H9 (cell line): ENCODE measurements at regions not wholly inside any gene's neighbourhood (a gene's known extent, or its start where the extent isn't known, plus 50 kb on each side); places are given as distances from the start of the nearest gene placed in this dataset.

Source experiments
- DNase-seq: peaks from one replicate; pipeline ENCODE4 v3.0.0-alpha.2; 2017
- H2AFZ ChIP-seq: one replicate; pipeline ENCODE4 v1.6.1; 2013; ENCODE audit warnings: mild to moderate bottlenecking, low read length, control low read depth, moderate library complexity
- H2AK5ac ChIP-seq: 2 replicates; pipeline ENCODE4 v1.6.1; 2013; ENCODE audit warnings: low read length, control low read depth, mixed read lengths; ENCODE audit not compliant: insufficient read length
- H2BK120ac ChIP-seq: one replicate; pipeline ENCODE4 v1.6.1; 2013; ENCODE audit warnings: low read depth, mild to moderate bottlenecking, low read length, control low read depth, inconsistent platforms; ENCODE audit not compliant: poor library complexity, severe bottlenecking
- H2BK12ac ChIP-seq: 2 replicates; pipeline ENCODE4 v1.6.1; 2013; ENCODE audit warnings: low read length, control low read depth, mixed read lengths, low read depth; ENCODE audit not compliant: insufficient read length
- H2BK15ac ChIP-seq: 2 replicates; pipeline ENCODE4 v1.6.1; 2013; ENCODE audit warnings: low read depth, low read length, control low read depth
- H2BK20ac ChIP-seq: one replicate; pipeline ENCODE4 v1.6.1; 2013; ENCODE audit warnings: low read depth, mild to moderate bottlenecking, low read length, control low read depth, inconsistent platforms; ENCODE audit not compliant: poor library complexity, severe bottlenecking
- H2BK5ac ChIP-seq: 2 replicates; pipeline ENCODE4 v1.6.1; 2013; ENCODE audit warnings: low read length, control low read depth, mixed read lengths; ENCODE audit not compliant: insufficient read length
- H3K14ac ChIP-seq: 2 replicates; pipeline ENCODE4 v1.6.1; 2013; ENCODE audit warnings: low read length, control low read depth; ENCODE audit not compliant: insufficient read depth
- H3K18ac ChIP-seq: 2 replicates; pipeline ENCODE4 v1.6.1; 2013; ENCODE audit warnings: low read depth, mild to moderate bottlenecking, mixed read lengths, low read length, control low read depth; ENCODE audit not compliant: insufficient read length
- H3K23ac ChIP-seq: 2 replicates; pipeline ENCODE4 v1.6.1; 2013; ENCODE audit warnings: low read length, control low read depth, mixed read lengths, low read depth; ENCODE audit not compliant: insufficient read length
- H3K23me2 ChIP-seq: 2 replicates; pipeline ENCODE4 v1.6.1; 2013; ENCODE audit warnings: low read depth, mild to moderate bottlenecking, mixed read lengths, low read length, control low read depth; ENCODE audit not compliant: insufficient read length, poor library complexity, severe bottlenecking
- H3K27ac ChIP-seq: 2 replicates; pipeline ENCODE4 v1.5.1; 2013; ENCODE audit warnings: low read length, control low read depth, mixed read lengths, low read depth; ENCODE audit not compliant: insufficient read length
- H3K27me3 ChIP-seq: 2 replicates; pipeline ENCODE4 v1.6.1; 2013; ENCODE audit warnings: low read length, control low read depth, inconsistent platforms; ENCODE audit not compliant: insufficient read depth
- H3K4ac ChIP-seq: 2 replicates; pipeline ENCODE4 v1.6.1; 2013; ENCODE audit warnings: low read depth, mild to moderate bottlenecking, control low read depth, inconsistent platforms, low read length, moderate library complexity
- H3K4me1 ChIP-seq: 2 replicates; pipeline ENCODE4 v1.6.1; 2013; ENCODE audit warnings: low read length, control low read depth, inconsistent platforms; ENCODE audit not compliant: insufficient read depth
- H3K4me2 ChIP-seq: 2 replicates; pipeline ENCODE4 v1.6.1; 2013; ENCODE audit warnings: low read length, control low read depth, mixed read lengths; ENCODE audit not compliant: insufficient read length, insufficient read depth
- H3K56ac ChIP-seq: 2 replicates; pipeline ENCODE4 v1.6.1; 2013; ENCODE audit warnings: low read depth, mild to moderate bottlenecking, mixed read lengths, low read length, control low read depth; ENCODE audit not compliant: insufficient read length
- H3K79me1 ChIP-seq: 2 replicates; pipeline ENCODE4 v1.6.1; 2013; ENCODE audit warnings: low read depth, mild to moderate bottlenecking, moderate library complexity, low read length, control low read depth, inconsistent platforms; ENCODE audit not compliant: insufficient read depth, poor library complexity, severe bottlenecking
- H3K79me2 ChIP-seq: 2 replicates; pipeline ENCODE4 v1.6.1; 2013; ENCODE audit warnings: low read length, control low read depth, inconsistent platforms; ENCODE audit not compliant: insufficient read depth
- H3K9ac ChIP-seq: 2 replicates; pipeline ENCODE4 v1.6.1; 2013; ENCODE audit warnings: low read length, control low read depth, mixed read lengths; ENCODE audit not compliant: insufficient read length; ENCODE audit errors: extremely low read depth
- H3K9me3 ChIP-seq: one replicate; pipeline ENCODE4 v1.6.1; 2013; ENCODE audit warnings: low read depth, low read length, inconsistent platforms; ENCODE audit not compliant: control insufficient read depth
- H3T11ph ChIP-seq: one replicate; pipeline ENCODE4 v1.6.1; 2013; ENCODE audit warnings: mild to moderate bottlenecking, low read length, control low read depth, inconsistent platforms
- H4K20me1 ChIP-seq: one replicate; pipeline ENCODE4 v1.6.1; 2013; ENCODE audit not compliant: control insufficient read depth, insufficient read length, insufficient read depth
- H4K5ac ChIP-seq: 2 replicates; pipeline ENCODE4 v1.6.1; 2013; ENCODE audit warnings: low read depth, mild to moderate bottlenecking, mixed read lengths, low read length, control low read depth; ENCODE audit not compliant: insufficient read length
- H4K8ac ChIP-seq: replicated peaks from 2 replicates; pipeline ENCODE4 v1.6.1; 2013; ENCODE audit warnings: low read length, control low read depth, mixed read lengths, low read depth; ENCODE audit not compliant: insufficient read length
- H4K91ac ChIP-seq: 2 replicates; pipeline ENCODE4 v1.6.1; 2013; ENCODE audit warnings: low read depth, mild to moderate bottlenecking, moderate library complexity, mixed read lengths, low read length, control low read depth; ENCODE audit not compliant: insufficient read length
- H3K27ac Mint-ChIP-seq, 3 experiments: 2 replicates in 2 of 3; 3 replicates in 1 of 3; pipeline ENCODE4 v1.8.0; 2020 to 2021; ENCODE audit warnings: mixed read lengths in 3 of 3, mild to moderate bottlenecking in 1 of 3, moderate library complexity in 1 of 3
- H3K27me3 Mint-ChIP-seq: 2 replicates; pipeline ENCODE4 v1.8.0; 2021; ENCODE audit warnings: low read depth, mild to moderate bottlenecking, moderate library complexity, mixed read lengths
- H3K36me3 Mint-ChIP-seq, 3 experiments: 2 replicates in 2 of 3; 3 replicates in 1 of 3; pipeline ENCODE4 v1.8.0; 2020 to 2021; ENCODE audit warnings: low read depth in 3 of 3, mixed read lengths in 3 of 3; ENCODE audit not compliant: insufficient read depth in 1 of 3
- H3K4me1 Mint-ChIP-seq, 2 experiments: 2 replicates each; pipeline ENCODE4 v1.8.0; 2020; ENCODE audit warnings: mixed read lengths in 2 of 2
- H3K4me3 Mint-ChIP-seq, 2 experiments: 2 replicates in 1 of 2; 3 replicates in 1 of 2; pipeline ENCODE4 v1.8.0; 2020 to 2021; ENCODE audit warnings: mild to moderate bottlenecking in 2 of 2, mixed read lengths in 2 of 2, moderate library complexity in 1 of 2
- H3K9me3 Mint-ChIP-seq, 2 experiments: 2 replicates in 1 of 2; 3 replicates in 1 of 2; pipeline ENCODE4 v1.8.0; 2020; ENCODE audit warnings: mild to moderate bottlenecking in 2 of 2, mixed read lengths in 2 of 2, moderate library complexity in 1 of 2
- WGBS: extraction: QIAGEN DNeasy Blood & Tissue Kit; methylation state at CpG from one replicate; pipeline ENCODE4 v1.1.7; 2013; ENCODE audit warnings: missing lambda C conversion rate, low lambda C conversion rate, mixed read lengths; ENCODE audit not compliant: insufficient read length; ENCODE audit errors: extremely low coverage; 5-methylcytosine and 5-hydroxymethylcytosine counted together
- TF ChIP-seq, protein P1 (sequence below): fragments of 200-600 bp; sonication (generic); conservative IDR thresholded peaks from 3 replicates; pipeline ENCODE4 v1.8.0; 2021; ENCODE audit warnings: antibody characterized with exemption, mild to moderate bottlenecking

DNA sequence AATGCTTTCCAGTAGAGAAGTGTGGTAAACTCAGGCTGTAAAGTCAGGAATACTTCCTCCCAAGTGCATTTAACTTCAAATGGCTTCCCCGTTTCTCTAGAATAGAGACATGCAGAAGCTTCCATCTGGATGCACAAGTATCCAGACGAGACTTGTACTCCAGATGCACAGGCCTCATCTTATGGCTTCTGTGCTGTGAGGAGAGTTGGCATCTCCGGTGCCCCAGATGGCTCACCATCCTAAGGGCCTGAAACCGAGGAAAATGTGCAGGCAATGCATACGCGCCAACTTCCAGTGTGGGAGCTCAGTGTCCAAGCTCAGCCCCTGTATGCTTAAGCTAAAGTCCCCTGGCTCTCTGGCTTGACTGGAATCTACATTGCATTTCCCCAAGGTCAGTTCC is 184.0 kb upstream of the TBL1X start:
- Histone ChIP-seq H2BK5ac (no peak overlapping the region), H2AFZ (no peak overlapping the region), H4K5ac (no peak overlapping the region), H4K91ac (no peak overlapping the region), H2BK20ac (no peak overlapping the region), H3K4ac (no peak overlapping the region), H3K9ac (no peak overlapping the region), H3K9me3 (no peaks in the 10 kb centered on the region), H2BK15ac (no peak overlapping the region), H3K56ac (no peak overlapping the region), H2AK5ac (no peak overlapping the region), H3K4me2 (no peak overlapping the region), H3K18ac (no peak overlapping the region), H3K23ac (no peak overlapping the region), H3T11ph (no peak overlapping the region), H3K14ac (no peak overlapping the region), H2BK120ac (no peak overlapping the region), H3K79me2 (no peaks in the 10 kb centered on the region), H3K4me1 (peaks cover 5% of the 10 kb centered on the region; the same call in 1 of the 2 replicates), H4K20me1 (no peaks in the 10 kb centered on the region), H4K8ac (no peak overlapping the region), H3K23me2 (no peaks in the 10 kb centered on the region), H3K27me3 (no peaks in the 10 kb centered on the region), H3K79me1 (no peaks in the 10 kb centered on the region), H3K27ac (no peak overlapping the region), H2BK12ac (no peak overlapping the region)
- TF ChIP-seq, protein P1, sequence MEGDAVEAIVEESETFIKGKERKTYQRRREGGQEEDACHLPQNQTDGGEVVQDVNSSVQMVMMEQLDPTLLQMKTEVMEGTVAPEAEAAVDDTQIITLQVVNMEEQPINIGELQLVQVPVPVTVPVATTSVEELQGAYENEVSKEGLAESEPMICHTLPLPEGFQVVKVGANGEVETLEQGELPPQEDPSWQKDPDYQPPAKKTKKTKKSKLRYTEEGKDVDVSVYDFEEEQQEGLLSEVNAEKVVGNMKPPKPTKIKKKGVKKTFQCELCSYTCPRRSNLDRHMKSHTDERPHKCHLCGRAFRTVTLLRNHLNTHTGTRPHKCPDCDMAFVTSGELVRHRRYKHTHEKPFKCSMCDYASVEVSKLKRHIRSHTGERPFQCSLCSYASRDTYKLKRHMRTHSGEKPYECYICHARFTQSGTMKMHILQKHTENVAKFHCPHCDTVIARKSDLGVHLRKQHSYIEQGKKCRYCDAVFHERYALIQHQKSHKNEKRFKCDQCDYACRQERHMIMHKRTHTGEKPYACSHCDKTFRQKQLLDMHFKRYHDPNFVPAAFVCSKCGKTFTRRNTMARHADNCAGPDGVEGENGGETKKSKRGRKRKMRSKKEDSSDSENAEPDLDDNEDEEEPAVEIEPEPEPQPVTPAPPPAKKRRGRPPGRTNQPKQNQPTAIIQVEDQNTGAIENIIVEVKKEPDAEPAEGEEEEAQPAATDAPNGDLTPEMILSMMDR, result no peak
- no peaks in the 10 kb centered on the region; a peak in 1 of 7 replicates for H3K36me3 Mint-ChIP-seq
- peaks cover 3% of the 10 kb centered on the region for H3K27me3 Mint-ChIP-seq
- peaks cover 0 to 49% of the 10 kb centered on the region in 2 experiments; a peak in 3 of 5 replicates for H3K9me3 Mint-ChIP-seq
- DNase-seq, result no peak
- no CpG with 5 or more reads among the region's 6 CpGs for WGBS
- H3K4me1 Mint-ChIP-seq, result peaks cover 13 to 17% of the 10 kb centered on the region in 2 experiments
- H3K4me3 Mint-ChIP-seq, result no peak overlapping the region
- H3K27ac Mint-ChIP-seq, result no peak overlapping the region
